ENCODE measurements at regions not wholly inside any gene's neighbourhood (a gene's known extent, or its start where the extent isn't known, plus 50 kb on each side); places are given as distances from the start of the nearest gene placed in this dataset.

DNA sequence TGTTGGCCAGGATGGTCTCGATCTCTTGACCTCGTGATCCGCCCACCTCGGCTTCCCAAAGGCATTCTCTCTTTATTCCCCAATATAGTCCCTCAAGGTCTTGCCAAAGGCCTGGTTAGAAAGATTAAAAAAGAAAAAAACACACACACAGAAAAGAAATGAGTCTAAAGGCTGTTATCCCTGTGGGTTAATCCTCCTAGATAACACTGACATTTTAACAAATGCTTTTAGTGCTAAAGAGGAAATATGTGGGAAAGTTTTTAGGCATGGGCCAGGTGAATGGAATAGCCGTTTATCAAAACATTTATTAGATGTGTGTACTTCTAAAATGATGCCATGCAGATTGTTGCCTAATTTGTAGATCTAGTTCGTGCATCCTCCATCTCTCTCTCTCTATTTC, 261.6 kb upstream of the FN1 start:
- TF ChIP-seq, protein P1, sequence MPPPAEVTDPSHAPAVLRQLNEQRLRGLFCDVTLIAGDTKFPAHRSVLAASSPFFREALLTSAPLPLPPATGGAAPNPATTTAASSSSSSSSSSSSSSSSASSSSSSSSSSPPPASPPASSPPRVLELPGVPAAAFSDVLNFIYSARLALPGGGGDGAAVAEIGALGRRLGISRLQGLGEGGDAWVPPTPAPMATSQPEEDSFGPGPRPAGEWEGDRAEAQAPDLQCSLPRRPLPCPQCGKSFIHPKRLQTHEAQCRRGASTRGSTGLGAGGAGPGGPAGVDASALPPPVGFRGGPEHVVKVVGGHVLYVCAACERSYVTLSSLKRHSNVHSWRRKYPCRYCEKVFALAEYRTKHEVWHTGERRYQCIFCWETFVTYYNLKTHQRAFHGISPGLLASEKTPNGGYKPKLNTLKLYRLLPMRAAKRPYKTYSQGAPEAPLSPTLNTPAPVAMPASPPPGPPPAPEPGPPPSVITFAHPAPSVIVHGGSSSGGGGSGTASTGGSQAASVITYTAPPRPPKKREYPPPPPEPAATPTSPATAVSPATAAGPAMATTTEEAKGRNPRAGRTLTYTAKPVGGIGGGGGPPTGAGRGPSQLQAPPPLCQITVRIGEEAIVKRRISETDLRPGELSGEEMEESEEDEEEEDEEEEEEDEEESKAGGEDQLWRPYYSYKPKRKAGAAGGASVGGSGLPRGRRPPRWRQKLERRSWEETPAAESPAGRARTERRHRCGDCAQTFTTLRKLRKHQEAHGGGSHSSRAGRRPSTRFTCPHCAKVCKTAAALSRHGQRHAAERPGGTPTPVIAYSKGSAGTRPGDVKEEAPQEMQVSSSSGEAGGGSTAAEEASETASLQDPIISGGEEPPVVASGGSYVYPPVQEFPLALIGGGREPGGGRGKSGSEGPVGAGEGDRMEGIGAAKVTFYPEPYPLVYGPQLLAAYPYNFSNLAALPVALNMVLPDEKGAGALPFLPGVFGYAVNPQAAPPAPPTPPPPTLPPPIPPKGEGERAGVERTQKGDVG (CRISPR knock-in tag; IDR thresholded peaks at IDR 0.05) = no peak
- no peak for TF ChIP-seq JUND (IDR thresholded peaks at IDR 0.05; ENCODE audit: low read depth, low read length)
- no peak for TF ChIP-seq HDGF (IDR thresholded peaks at IDR 0.05)
- TF ChIP-seq, protein P2, sequence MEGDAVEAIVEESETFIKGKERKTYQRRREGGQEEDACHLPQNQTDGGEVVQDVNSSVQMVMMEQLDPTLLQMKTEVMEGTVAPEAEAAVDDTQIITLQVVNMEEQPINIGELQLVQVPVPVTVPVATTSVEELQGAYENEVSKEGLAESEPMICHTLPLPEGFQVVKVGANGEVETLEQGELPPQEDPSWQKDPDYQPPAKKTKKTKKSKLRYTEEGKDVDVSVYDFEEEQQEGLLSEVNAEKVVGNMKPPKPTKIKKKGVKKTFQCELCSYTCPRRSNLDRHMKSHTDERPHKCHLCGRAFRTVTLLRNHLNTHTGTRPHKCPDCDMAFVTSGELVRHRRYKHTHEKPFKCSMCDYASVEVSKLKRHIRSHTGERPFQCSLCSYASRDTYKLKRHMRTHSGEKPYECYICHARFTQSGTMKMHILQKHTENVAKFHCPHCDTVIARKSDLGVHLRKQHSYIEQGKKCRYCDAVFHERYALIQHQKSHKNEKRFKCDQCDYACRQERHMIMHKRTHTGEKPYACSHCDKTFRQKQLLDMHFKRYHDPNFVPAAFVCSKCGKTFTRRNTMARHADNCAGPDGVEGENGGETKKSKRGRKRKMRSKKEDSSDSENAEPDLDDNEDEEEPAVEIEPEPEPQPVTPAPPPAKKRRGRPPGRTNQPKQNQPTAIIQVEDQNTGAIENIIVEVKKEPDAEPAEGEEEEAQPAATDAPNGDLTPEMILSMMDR (IDR thresholded peaks at IDR 0.05 in 2 of 3, conservative IDR thresholded peaks at IDR 0.05 in 1 of 3; ENCODE audit: control insufficient read depth in 2 of 3, extremely low read depth in 1 of 3, insufficient read depth in 1 of 3, low read depth in 3 of 3, low read length in 3 of 3) = no peak
